Uterus (tissue), 2 donors: ENCODE measurements at regions not wholly inside any gene's neighbourhood (a gene's known extent, or its start where the extent isn't known, plus 50 kb on each side); places are given as distances from the start of the nearest gene placed in this dataset.

Experiments used
- POLR2A ChIP-seq, 2 donors: fragments of 450-650 bp; IDR thresholded peaks; one replicate each; pipeline ENCODE4 v1.6.1; 2016; ENCODE audit warnings: antibody characterized with exemption in 2 of 2, mild to moderate bottlenecking in 1 of 2, moderate library complexity in 1 of 2
- TF ChIP-seq, protein P1 (sequence below), 4 experiments: fragments of 200-600 bp in 2 of 4; fragments of 450-650 bp in 2 of 4; sonication (generic) in 2 of 4; IDR thresholded peaks; one replicate each; pipeline ENCODE4 v1.5.1; 2016 to 2019; ENCODE audit warnings: antibody characterized with exemption in 4 of 4, mild to moderate bottlenecking in 2 of 4, moderate library complexity in 1 of 4

- no peak for TF ChIP-seq POLR2A (IDR thresholded peaks at IDR 0.05)
- TF ChIP-seq, protein P1, sequence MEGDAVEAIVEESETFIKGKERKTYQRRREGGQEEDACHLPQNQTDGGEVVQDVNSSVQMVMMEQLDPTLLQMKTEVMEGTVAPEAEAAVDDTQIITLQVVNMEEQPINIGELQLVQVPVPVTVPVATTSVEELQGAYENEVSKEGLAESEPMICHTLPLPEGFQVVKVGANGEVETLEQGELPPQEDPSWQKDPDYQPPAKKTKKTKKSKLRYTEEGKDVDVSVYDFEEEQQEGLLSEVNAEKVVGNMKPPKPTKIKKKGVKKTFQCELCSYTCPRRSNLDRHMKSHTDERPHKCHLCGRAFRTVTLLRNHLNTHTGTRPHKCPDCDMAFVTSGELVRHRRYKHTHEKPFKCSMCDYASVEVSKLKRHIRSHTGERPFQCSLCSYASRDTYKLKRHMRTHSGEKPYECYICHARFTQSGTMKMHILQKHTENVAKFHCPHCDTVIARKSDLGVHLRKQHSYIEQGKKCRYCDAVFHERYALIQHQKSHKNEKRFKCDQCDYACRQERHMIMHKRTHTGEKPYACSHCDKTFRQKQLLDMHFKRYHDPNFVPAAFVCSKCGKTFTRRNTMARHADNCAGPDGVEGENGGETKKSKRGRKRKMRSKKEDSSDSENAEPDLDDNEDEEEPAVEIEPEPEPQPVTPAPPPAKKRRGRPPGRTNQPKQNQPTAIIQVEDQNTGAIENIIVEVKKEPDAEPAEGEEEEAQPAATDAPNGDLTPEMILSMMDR (IDR thresholded peaks at IDR 0.05), result no peak
Observed at GRCh38 chr6:122859676-122860075, 70.6 kb downstream of the SMPDL3A start.
